ENCODE measurements at regions not wholly inside any gene's neighbourhood (a gene's known extent, or its start where the extent isn't known, plus 50 kb on each side); places are given as distances from the start of the nearest gene placed in this dataset.

DNA sequence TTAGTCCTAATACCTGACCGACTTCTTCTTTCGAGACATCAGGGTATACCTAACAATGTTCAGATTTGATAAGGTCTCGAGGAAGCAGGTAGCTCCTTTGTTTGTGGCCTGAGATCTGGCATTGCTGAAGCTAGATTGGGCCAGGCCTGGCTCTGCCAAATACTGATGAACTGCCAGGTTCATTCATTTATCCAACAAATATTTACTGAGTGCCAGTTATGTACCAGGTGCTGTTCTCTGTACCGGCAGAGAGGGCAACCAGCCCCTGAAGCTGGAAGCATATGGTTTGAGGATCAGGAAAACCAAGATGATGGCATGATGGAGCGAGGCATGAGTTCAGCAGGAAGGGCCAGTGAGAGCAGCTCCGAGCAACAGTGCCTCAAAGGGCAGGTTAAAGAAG is 196.2 kb upstream of the NSMCE3 start:
- no peak overlapping the region for H3K27ac ChIP-seq
- no peaks in the 10 kb centered on the region for H3K27me3 ChIP-seq
- H3K4me1 ChIP-seq = no peaks in the 10 kb centered on the region
- H3K4me3 ChIP-seq = no peak overlapping the region
- TF ChIP-seq, protein P1, sequence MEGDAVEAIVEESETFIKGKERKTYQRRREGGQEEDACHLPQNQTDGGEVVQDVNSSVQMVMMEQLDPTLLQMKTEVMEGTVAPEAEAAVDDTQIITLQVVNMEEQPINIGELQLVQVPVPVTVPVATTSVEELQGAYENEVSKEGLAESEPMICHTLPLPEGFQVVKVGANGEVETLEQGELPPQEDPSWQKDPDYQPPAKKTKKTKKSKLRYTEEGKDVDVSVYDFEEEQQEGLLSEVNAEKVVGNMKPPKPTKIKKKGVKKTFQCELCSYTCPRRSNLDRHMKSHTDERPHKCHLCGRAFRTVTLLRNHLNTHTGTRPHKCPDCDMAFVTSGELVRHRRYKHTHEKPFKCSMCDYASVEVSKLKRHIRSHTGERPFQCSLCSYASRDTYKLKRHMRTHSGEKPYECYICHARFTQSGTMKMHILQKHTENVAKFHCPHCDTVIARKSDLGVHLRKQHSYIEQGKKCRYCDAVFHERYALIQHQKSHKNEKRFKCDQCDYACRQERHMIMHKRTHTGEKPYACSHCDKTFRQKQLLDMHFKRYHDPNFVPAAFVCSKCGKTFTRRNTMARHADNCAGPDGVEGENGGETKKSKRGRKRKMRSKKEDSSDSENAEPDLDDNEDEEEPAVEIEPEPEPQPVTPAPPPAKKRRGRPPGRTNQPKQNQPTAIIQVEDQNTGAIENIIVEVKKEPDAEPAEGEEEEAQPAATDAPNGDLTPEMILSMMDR (IDR thresholded peaks at IDR 0.05) = no peak
- no peaks in the 10 kb centered on the region for H3K36me3 ChIP-seq
- DNase-seq (ENCODE audit: low spot score in 2 of 2) = no peak
- H3K9me3 ChIP-seq = no peaks in the 10 kb centered on the region
- intact Hi-C loops (cut with DNase I) = no loop called here

DNA sequence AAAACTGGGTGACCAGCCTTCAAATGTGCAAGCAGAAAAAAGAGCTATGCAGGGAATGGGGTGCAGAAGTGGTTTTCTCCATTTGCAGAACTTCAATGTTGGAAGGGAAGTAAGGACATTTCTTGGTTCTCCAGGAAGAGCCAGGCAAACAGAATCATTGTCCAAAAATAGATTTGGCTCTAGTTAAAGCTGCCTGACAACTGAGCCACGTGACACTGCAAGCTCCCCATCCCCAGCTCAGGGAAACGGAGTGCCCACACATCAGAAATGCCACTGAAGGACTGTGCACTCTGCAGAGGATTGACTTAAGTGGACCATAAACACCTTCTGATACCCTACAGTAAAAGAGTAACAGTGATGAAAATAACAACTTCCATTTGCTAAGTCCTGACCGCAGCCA is 195.6 kb upstream of the NSMCE3 start:
- Histone ChIP-seq H3K36me3 (no peaks in the 10 kb centered on the region), H3K27ac (no peak overlapping the region), H3K27me3 (no peaks in the 10 kb centered on the region), H3K4me3 (no peak overlapping the region), H3K9me3 (no peaks in the 10 kb centered on the region), H3K4me1 (no peaks in the 10 kb centered on the region)
- DNase-seq (ENCODE audit: low spot score in 2 of 2) = no peak
- TF ChIP-seq, protein P1 (IDR thresholded peaks at IDR 0.05) = no peak
- intact Hi-C loops (cut with DNase I) = no loop called here

DNA sequence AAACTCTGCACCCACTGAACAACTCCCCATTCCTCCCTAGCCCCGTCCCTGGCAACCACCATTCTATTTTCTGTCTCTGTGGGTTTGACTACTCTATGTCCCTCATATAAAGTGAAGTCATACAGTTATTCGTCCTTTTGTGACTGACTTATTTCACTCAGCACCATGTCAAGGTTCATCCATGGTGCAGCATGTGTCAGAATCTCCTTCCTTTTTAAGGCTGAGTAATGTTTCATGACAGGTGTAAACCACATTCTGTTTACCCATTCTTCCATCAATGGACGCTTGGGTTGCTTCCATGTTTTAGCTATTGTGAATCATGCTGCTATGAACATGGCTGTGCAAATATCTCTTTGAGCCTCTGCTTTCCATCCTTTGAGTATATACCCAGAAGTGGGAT is 192.3 kb upstream of the NSMCE3 start:
- intact Hi-C loops (cut with DNase I) = no loop called here
- H3K27ac ChIP-seq = no peak overlapping the region
- H3K4me1 ChIP-seq = no peaks in the 10 kb centered on the region
- H3K9me3 ChIP-seq = no peaks in the 10 kb centered on the region
- H3K4me3 ChIP-seq = no peak overlapping the region
- H3K27me3 ChIP-seq = no peaks in the 10 kb centered on the region
- TF ChIP-seq, protein P1 (IDR thresholded peaks at IDR 0.05) = no peak
- H3K36me3 ChIP-seq = no peaks in the 10 kb centered on the region
- no peak for DNase-seq (ENCODE audit: low spot score in 2 of 2)

DNA sequence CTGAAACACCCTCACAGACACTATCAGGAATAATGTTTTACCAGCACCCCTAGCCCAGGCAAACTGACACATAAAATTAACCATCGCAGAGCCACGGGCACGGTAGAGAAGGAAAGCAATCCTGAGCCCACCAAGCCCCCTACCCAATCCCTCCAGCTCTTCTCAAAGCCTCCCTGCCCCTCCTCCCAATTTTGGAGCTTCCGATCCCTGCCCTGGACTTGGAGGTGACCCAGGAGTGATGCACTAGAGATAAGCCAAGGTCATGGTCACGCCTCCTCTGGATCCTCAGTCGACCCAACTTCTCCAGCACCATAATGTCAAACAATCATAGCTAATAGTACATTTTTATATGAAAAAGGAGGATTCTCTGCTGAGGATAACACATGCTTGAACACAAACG is 188.7 kb upstream of the NSMCE3 start:
- no peak overlapping the region for H3K4me3 ChIP-seq
- no peaks in the 10 kb centered on the region for H3K36me3 ChIP-seq
- TF ChIP-seq, protein P1 (IDR thresholded peaks at IDR 0.05) = no peak
- no peaks in the 10 kb centered on the region for H3K9me3 ChIP-seq
- no peak overlapping the region for H3K27ac ChIP-seq
- H3K27me3 ChIP-seq = no peaks in the 10 kb centered on the region
- peak in 1 of 2 donors; percentile 8 for DNase-seq (ENCODE audit: low spot score in 2 of 2)
- no peaks in the 10 kb centered on the region for H3K4me1 ChIP-seq
- intact Hi-C loops (cut with DNase I) = loop anchor here (10.0 kb wide), 1 partner anchor 96 kb away; no protein-coding TSS in a partner anchor

DNA sequence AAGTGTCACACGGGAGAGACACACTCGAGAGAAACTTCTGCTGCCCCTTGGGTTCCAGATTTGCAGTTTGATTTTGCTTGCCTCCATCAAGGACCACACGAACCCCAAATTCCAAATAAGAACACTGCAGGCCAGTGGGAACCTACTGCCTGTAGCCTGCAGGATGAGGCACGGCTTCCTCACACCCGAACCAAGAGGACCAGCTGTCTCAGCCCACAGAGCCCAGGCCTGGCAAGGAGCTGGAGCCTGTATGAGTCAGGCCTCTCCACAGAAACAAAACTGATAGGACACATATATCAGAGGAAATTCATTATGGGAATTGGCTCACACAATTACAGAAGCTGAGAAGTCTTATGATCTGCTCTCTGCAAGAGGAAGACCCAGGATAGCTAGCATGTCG is 188.1 kb upstream of the NSMCE3 start:
- intact Hi-C loops (cut with DNase I) = loop anchor here (10.0 kb wide), 1 partner anchor 97 kb away; no protein-coding TSS in a partner anchor
- DNase-seq (ENCODE audit: low spot score in 2 of 2) = peak in 1 of 2 donors; percentile 39
- TF ChIP-seq, protein P1 (IDR thresholded peaks at IDR 0.05) = no peak
- Histone ChIP-seq H3K4me3 (no peak overlapping the region), H3K4me1 (no peaks in the 10 kb centered on the region), H3K27ac (no peak overlapping the region), H3K36me3 (no peaks in the 10 kb centered on the region), H3K9me3 (no peaks in the 10 kb centered on the region), H3K27me3 (no peaks in the 10 kb centered on the region)

DNA sequence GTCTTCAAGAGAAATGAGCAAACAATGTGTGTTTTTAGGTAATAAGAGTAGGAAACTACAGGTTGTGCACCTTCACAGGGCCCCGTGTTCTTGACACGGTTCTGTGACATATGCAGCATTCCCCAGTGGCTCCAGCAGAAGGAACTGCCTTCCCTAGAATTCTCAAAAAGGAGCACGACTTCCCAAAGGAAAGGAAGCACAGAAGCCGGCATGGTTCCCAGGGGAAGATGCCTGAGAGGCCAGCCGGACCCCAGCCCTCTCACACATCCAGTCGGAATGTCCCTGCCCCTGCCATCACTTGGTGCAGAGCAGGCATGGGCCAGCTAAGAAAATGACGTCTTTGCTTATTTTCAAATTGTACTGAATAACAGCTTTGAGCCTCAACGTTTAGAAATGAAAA is 187.3 kb upstream of the NSMCE3 start:
- TF ChIP-seq, protein P1 (IDR thresholded peaks at IDR 0.05) = no peak
- H3K27me3 ChIP-seq = no peaks in the 10 kb centered on the region
- DNase-seq (ENCODE audit: low spot score in 2 of 2) = peak in 1 of 2 donors; percentile 12
- intact Hi-C loops (cut with DNase I) = loop anchor here (10.0 kb wide), 1 partner anchor 98 kb away; no protein-coding TSS in a partner anchor
- H3K36me3 ChIP-seq = no peaks in the 10 kb centered on the region
- H3K9me3 ChIP-seq = no peaks in the 10 kb centered on the region
- no peak overlapping the region for H3K4me3 ChIP-seq
- H3K27ac ChIP-seq = no peak overlapping the region
- H3K4me1 ChIP-seq = no peaks in the 10 kb centered on the region
